ENCODE measurements at regions not wholly inside any gene's neighbourhood (a gene's known extent, or its start where the extent isn't known, plus 50 kb on each side); places are given as distances from the start of the nearest gene placed in this dataset.
A peak's percentile ranks its signal among the peaks of the same experiment; 100 is the strongest.

DNA sequence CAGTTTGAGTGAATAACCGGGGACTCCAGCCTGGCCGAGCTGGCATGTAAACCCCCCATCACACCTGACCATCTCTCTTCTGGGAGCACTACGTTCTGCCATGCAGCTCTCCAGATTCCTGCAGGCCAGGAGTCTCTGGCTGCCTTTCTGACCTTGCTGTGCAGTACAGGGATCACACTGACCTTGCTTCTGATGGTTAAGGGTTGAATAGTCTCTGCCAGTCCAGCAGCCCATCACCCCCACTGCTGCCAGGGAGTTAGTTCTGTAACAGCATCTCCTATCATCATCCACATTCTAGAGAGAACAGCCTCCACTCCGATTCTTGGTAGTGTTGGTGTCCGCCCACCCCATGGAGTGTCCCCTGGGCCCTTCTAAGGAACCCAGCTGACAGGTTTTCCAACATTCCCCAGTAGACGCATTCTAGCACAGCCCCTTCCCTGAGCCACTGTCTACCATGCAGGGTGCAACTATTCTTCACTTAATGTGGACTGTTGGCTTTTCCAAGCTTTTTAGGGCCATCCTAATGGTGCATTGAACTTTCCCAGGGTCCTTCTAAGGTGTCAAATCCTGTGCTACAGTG lies 109.8 kb downstream of the RIPK4 start:
- Mint-ChIP-seq H3K27ac (peak overlapping the region; percentile 76), H3K9me3 (peaks cover 5% of the 10 kb centered on the region), H3K4me1 (ENCODE audit: unreplicated experiment) (peaks cover 5% of the 10 kb centered on the region), H3K27me3 (no peaks in the 10 kb centered on the region), H3K4me3 (peak overlapping the region; percentile 67), H3K36me3 (no peaks in the 10 kb centered on the region)
- DNase-seq (ENCODE audit: extremely low spot score, unreplicated experiment): no peak
- TF ChIP-seq, protein P1, sequence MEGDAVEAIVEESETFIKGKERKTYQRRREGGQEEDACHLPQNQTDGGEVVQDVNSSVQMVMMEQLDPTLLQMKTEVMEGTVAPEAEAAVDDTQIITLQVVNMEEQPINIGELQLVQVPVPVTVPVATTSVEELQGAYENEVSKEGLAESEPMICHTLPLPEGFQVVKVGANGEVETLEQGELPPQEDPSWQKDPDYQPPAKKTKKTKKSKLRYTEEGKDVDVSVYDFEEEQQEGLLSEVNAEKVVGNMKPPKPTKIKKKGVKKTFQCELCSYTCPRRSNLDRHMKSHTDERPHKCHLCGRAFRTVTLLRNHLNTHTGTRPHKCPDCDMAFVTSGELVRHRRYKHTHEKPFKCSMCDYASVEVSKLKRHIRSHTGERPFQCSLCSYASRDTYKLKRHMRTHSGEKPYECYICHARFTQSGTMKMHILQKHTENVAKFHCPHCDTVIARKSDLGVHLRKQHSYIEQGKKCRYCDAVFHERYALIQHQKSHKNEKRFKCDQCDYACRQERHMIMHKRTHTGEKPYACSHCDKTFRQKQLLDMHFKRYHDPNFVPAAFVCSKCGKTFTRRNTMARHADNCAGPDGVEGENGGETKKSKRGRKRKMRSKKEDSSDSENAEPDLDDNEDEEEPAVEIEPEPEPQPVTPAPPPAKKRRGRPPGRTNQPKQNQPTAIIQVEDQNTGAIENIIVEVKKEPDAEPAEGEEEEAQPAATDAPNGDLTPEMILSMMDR (conservative IDR thresholded peaks at IDR 0.05): no peak

GRCh38 chr21:41655259-41655658 lies 111.6 kb downstream of the RIPK4 start:
- Mint-ChIP-seq H3K4me3 (no peak overlapping the region), H3K27me3 (no peaks in the 10 kb centered on the region), H3K27ac (no peak overlapping the region), H3K36me3 (no peaks in the 10 kb centered on the region), H3K9me3 (peaks cover 5% of the 10 kb centered on the region), H3K4me1 (ENCODE audit: unreplicated experiment) (peaks cover 5% of the 10 kb centered on the region)
- TF ChIP-seq, protein P1 (conservative IDR thresholded peaks at IDR 0.05): no peak
- DNase-seq (ENCODE audit: extremely low spot score, unreplicated experiment): no peak

- Mint-ChIP-seq H3K36me3 (no peaks in the 10 kb centered on the region), H3K4me1 (ENCODE audit: unreplicated experiment) (peaks cover 5% of the 10 kb centered on the region), H3K27me3 (no peaks in the 10 kb centered on the region), H3K9me3 (peaks cover 5% of the 10 kb centered on the region), H3K27ac (no peak overlapping the region), H3K4me3 (no peak overlapping the region)
- TF ChIP-seq, protein P1 (conservative IDR thresholded peaks at IDR 0.05): no peak
- no peak for DNase-seq (ENCODE audit: extremely low spot score, unreplicated experiment)
These were observed 112.8 kb downstream of the RIPK4 start for GRCh38 chr21:41653954-41654491.

- Mint-ChIP-seq H3K9me3 (peaks cover 5% of the 10 kb centered on the region), H3K27ac (no peak overlapping the region), H3K27me3 (no peaks in the 10 kb centered on the region), H3K4me1 (ENCODE audit: unreplicated experiment) (peaks cover 6% of the 10 kb centered on the region), H3K4me3 (no peak overlapping the region), H3K36me3 (no peaks in the 10 kb centered on the region)
- TF ChIP-seq, protein P1 (conservative IDR thresholded peaks at IDR 0.05): no peak
- DNase-seq (ENCODE audit: extremely low spot score, unreplicated experiment): no peak
These were observed 113.5 kb downstream of the RIPK4 start for GRCh38 chr21:41653243-41653953.

DNA sequence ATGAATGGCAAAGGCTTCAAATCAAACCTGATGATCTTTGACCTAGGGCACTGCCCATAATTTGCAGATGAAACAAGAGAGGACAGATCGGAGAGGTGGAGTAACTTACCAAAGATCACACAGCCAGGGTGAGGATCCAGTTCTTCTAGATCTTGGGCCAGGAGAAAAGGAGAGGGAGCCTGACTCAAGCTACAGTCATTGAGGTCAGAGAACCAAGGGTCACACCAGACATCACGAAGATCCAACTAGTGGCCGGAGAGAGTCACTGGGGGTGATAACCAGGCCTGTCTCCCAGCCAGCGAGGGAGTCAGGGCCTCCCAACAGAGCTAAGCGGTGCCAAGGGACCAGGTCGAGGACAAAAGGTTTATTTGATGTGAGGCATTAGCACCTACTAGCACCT lies 115.0 kb downstream of the RIPK4 start:
- H3K9me3 Mint-ChIP-seq: peaks cover under 1% of the 10 kb centered on the region
- H3K4me1 Mint-ChIP-seq (ENCODE audit: unreplicated experiment): peaks cover 9% of the 10 kb centered on the region
- DNase-seq (ENCODE audit: extremely low spot score, unreplicated experiment): no peak
- no peak overlapping the region for H3K27ac Mint-ChIP-seq
- TF ChIP-seq, protein P1 (conservative IDR thresholded peaks at IDR 0.05): no peak
- H3K4me3 Mint-ChIP-seq: no peak overlapping the region
- H3K36me3 Mint-ChIP-seq: no peaks in the 10 kb centered on the region
- H3K27me3 Mint-ChIP-seq: no peaks in the 10 kb centered on the region
